NCI-H2171 treated with DMSO at 0.1 percent for 48 hours (cell line): ENCODE measurements at regions not wholly inside any gene's neighbourhood (a gene's known extent, or its start where the extent isn't known, plus 50 kb on each side); places are given as distances from the start of the nearest gene placed in this dataset.
"Not testable (repeated sequence)": the region's sequence is repeated elsewhere in the genome, so short reads cannot be mapped to it uniquely, and the experiment has no call there.

Experiments
- DNase-seq: peaks from one replicate; lab custom pipeline; 2025; lab: John Stamatoyannopoulos, UW

DNA sequence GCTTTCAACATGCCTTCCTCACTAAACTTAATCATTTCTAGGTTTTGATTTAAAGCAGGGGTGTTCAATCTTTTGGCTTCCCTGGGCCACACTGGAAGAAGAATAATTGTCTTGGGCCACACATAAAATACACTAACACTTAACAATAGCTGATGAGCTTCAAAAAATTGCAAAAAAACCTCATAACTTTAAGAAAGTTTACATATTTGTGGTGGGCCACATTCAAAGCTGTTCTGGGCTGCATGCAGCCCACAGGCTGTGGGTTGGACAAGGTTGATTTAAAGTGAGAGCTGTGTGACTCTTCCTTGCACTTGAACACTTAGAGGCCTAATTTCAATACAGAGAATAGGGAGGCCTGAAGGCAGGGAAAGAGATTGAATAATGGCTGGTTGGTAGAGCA lies 598.3 kb downstream of the EFNA5 start:
- DNase-seq = no peak

DNA sequence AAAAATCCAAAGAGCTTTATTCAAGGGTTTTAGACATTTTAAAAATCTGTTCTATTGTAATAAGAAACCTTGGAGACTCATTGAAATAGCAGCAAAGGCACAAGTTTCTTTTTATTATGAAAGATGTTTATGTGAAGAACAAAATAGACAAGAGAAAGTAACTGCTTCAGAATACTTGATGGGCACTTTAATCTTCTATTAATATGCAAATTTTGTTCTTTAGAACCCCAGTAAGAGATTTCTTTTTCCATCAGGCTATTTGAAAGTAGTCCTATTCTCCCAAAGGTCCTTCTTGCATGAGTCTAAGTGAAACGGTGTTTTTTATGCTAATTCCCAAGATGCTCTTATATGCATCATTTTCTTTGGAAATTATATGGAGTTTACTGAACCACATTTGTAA lies 602.0 kb downstream of the EFNA5 start:
- no peak for DNase-seq

DNA sequence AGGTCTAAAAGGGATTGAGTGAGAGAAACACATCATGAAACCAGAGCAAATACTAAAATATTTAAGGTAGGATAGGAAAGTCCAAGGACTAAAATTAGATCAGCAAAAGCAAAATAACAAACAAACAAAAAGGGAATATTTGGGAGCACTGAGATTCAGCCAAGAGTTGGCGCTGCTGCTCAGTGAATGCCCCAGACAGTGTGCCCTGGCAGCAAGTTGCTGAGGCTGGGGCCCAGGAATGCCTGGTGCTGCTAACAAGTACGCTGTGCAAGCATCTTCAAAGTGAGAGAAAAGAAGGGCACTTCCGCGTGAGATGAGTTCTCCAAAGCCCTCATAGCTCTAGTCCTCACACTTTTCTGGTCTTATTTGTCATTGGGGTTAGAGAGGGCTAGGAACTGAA lies 603.3 kb downstream of the EFNA5 start:
- no peak for DNase-seq

- no peak for DNase-seq
Measured at GRCh38 chr5:107063511-107063910, 607.2 kb downstream of the EFNA5 start.

GRCh38 chr5:107058803-107059202 lies 611.9 kb downstream of the EFNA5 start:
- DNase-seq = no peak

GRCh38 chr5:107058235-107058634 lies 612.5 kb downstream of the EFNA5 start:
- no peak for DNase-seq

DNA sequence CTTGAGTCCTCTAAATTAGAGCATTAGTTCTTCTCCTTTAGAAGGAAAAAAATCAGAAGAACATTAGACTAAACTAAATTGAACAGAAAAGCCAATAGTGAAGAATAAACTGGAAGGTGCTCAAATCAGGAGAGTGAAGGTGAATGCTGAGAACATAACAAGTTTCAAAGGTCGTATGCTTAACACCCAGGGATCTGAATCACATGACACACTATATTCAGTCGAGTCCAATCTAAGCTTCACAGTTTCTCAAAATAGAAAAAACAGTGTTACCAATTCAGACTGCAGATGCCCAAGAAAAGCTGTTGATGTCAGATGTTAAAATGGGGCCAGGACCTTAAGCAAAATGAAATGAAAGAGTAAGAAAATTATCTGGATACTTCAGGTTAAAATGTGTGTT lies 614.5 kb downstream of the EFNA5 start:
- no peak for DNase-seq

DNA sequence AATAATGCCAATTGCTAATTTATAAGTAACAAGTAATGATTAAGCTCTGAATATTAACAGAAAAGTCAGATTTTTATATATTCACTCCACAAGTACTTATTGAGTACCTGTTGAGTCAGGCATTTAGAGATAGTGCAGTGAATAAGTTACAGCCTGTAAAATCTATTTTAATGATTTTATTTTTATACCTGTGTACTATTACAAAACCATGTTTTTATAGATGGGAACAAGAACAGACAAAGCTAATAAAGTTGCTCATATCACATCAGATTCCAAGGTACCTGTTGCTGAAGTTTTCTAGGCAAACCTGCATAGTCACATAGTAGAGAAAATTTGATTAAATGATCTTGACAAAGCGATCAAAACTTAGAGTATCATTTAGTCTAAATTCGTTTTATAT lies 623.7 kb downstream of the EFNA5 start:
- DNase-seq = no peak

GRCh38 chr5:107043665-107044064 lies 627.1 kb downstream of the EFNA5 start:
- DNase-seq = no peak

DNA sequence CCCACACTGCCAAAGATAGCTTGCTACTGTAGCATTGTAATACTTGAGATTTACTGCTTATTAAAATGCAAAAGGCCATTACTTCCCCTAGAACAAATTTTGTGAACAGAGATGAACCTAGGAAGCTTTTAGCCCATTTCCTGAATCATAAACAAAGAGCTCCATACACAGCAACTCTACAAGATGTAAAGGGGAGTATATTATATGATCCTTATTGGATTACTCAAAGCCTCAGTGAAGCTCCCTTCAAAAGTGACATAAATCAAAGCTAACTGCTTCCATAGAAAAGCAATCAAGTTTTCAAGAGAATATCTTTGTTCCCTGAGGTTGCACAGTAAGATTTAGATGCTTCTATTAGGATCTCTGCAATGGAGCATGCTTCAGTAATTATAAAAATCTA lies 629.8 kb downstream of the EFNA5 start:
- no peak for DNase-seq

DNA sequence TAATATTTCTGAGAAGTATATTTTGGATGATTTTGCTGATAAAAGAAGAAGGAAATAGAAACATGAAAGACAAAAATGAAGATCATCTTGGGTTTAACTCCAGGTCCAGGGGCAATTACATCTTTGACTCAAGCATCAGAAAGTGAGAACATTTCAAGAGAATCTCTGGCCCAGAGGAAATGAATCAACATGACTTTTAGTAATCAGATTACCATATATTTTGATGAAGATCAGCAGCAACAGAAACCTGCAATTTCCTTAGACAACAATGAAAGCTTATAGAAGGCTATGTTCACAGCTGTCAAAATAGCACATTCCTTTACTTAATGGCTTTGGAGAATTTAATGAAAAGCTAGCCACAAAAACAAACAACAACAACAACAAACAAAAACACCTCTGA lies 638.1 kb downstream of the EFNA5 start:
- no peak for DNase-seq

- DNase-seq = no peak
Measured at GRCh38 chr5:107028938-107029337, 641.8 kb downstream of the EFNA5 start.

DNA sequence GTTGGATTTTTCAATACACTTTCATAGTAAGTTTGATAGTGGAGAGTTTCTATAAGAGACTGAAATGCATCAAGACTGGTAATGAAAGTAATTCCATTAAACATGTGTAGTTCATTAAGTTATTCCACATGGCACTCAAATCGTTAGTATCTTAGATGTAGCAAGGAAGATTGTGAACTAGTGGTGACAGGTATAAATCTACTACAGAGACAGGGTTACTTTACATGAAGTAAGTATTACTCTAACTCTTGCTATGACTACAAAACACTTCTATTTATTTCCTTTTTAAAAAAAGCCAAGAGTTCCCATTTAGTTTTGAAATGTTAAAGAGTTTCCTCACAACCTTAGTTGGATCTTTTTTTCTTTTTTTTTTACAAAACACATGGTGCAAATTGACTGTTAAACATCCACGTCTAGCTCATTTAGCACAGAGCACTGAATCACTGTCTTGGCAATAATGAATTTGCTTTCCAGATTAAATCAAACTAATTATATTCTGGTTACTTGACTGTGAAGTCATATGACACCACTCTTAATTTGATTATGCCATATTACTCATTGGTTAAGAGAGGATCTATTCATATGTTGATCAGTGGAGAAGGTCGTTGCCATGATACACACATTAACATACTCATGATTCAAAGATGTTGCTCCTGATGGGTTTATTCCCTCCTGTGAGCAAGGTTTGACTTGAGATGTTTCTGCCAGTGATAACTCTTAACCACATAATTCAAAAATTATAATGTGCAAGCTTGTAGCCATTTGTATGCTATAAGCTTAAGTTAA lies 644.8 kb downstream of the EFNA5 start:
- no peak for DNase-seq

DNA sequence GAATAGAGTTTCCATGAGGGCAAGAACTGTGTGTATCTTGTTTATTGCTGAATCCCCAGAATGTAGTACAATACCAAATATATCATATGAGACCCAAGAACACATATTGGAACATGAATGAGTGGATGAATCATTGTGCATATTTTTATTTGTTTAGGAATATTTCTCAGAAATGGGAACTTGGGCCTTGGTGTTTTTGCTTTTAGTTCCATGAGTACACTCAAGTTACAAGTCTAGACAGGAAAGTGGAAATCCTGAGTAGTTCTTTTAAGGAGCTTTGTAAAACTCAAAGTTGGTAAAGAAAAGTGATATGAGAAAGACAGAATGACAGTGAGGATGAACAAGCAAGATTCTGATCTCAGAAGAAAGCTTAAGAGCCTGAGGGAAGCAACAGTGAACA lies 647.0 kb downstream of the EFNA5 start:
- DNase-seq = no peak

- DNase-seq = no peak
Measured at GRCh38 chr5:107021575-107021974, 649.2 kb downstream of the EFNA5 start.

GRCh38 chr5:107020626-107021025 lies 650.1 kb downstream of the EFNA5 start:
- no peak for DNase-seq

- DNase-seq = no peak
Measured at GRCh38 chr5:107017616-107018015, 653.1 kb downstream of the EFNA5 start.

DNA sequence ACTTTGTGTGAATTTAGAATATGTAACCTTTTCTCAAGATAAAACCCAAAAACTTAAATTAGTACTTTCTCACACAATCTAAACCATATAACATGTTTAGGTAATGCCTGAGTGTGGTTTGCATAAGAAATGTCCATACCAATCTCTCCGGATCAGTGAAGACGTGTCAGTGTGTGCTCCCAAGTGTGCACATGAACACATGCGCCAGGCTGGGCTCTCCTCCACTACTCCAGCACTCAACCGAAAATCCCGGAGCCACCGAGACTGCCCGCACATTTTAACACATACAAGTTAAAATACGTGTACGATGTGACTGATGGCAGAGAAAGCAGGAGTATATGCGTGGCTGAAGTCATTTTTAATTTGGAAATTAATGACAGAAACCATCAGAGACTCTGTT lies 658.4 kb downstream of the EFNA5 start:
- DNase-seq = no peak

- peak; percentile 97 for DNase-seq
Measured at GRCh38 chr5:107011605-107012004, 659.1 kb downstream of the EFNA5 start.

GRCh38 chr5:107010060-107010459 lies 660.7 kb downstream of the EFNA5 start:
- DNase-seq = no peak

- no peak for DNase-seq
Measured at GRCh38 chr5:107005653-107006052, 665.1 kb downstream of the EFNA5 start.

GRCh38 chr5:107005161-107005560 lies 665.6 kb downstream of the EFNA5 start:
- DNase-seq = no peak

DNA sequence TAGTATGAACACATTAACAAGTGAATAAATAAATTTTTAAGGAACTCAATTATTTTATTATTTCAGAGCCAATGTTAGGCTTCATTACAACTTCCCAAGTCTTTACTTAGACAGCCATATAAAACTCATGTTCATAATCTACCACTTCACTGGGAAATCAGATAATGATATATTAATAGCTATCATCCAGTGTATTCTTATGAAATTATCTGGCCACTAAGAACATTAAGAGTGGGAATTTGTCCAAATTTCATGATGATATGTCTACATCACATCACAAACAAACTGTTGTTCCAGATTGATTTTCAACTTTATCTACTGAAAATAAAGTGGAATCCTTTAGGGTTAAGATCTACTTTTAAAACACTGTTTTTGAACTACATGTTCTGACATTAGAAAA lies 668.6 kb downstream of the EFNA5 start:
- DNase-seq = no peak

GRCh38 chr5:106999506-106999905 lies 671.2 kb downstream of the EFNA5 start:
- not testable (repeated sequence) for DNase-seq
